BE2C (cell line): ENCODE measurements at regions not wholly inside any gene's neighbourhood (a gene's known extent, or its start where the extent isn't known, plus 50 kb on each side); places are given as distances from the start of the nearest gene placed in this dataset.

Source experiments
- DNase-seq: peaks from one replicate; pipeline ENCODE4 v3.0.0-alpha.2; 2020
- H3K27me3 ChIP-seq: fragments of 250-450 bp; sonication (Bioruptor Pico); 2 replicates; pipeline ENCODE4 v1.5.1; 2020; ENCODE audit warnings: mild to moderate bottlenecking
- H3K36me3 ChIP-seq: fragments of 250-450 bp; sonication (Bioruptor Pico); 2 replicates; pipeline ENCODE4 v1.5.1; 2020; ENCODE audit warnings: mild to moderate bottlenecking
- H3K4me1 ChIP-seq: fragments of 250-450 bp; sonication (Bioruptor Pico); 2 replicates; pipeline ENCODE4 v1.5.1; 2020
- H3K4me3 ChIP-seq: 2 replicates; pipeline ENCODE4 v1.5.1; 2011; ENCODE audit warnings: low read depth, low read length
- H3K9me3 ChIP-seq: fragments of 250-450 bp; sonication (Bioruptor Pico); 2 replicates; pipeline ENCODE4 v1.5.1; 2020
- CTCF ChIP-seq: IDR thresholded peaks from 2 replicates; pipeline ENCODE4 v1.5.1; 2012; ENCODE audit warnings: mild to moderate bottlenecking, low read depth, low read length

GRCh38 chr2:120981443-120981842, 245.8 kb downstream of the GLI2 start:
- DNase-seq = no peak
- TF ChIP-seq CTCF = no peak
- Histone ChIP-seq H3K36me3 (no peaks in the 10 kb centered on the region), H3K27me3 (no peaks in the 10 kb centered on the region), H3K4me1 (no peaks in the 10 kb centered on the region), H3K9me3 (no peaks in the 10 kb centered on the region), H3K4me3 (no peak overlapping the region)

GRCh38 chr2:120982598-120982997, 246.9 kb downstream of the GLI2 start:
- no peaks in the 10 kb centered on the region for H3K9me3 ChIP-seq
- no peaks in the 10 kb centered on the region for H3K36me3 ChIP-seq
- no peak for DNase-seq
- no peak overlapping the region for H3K4me3 ChIP-seq
- TF ChIP-seq CTCF = no peak
- no peaks in the 10 kb centered on the region for H3K27me3 ChIP-seq
- no peaks in the 10 kb centered on the region for H3K4me1 ChIP-seq

- H3K4me3 ChIP-seq = no peak overlapping the region
- no peaks in the 10 kb centered on the region for H3K27me3 ChIP-seq
- peak; percentile 24 for DNase-seq
- no peaks in the 10 kb centered on the region for H3K9me3 ChIP-seq
- TF ChIP-seq CTCF = no peak
- H3K4me1 ChIP-seq = no peaks in the 10 kb centered on the region
- no peaks in the 10 kb centered on the region for H3K36me3 ChIP-seq
These were observed 247.7 kb downstream of the GLI2 start for GRCh38 chr2:120983344-120983743.

GRCh38 chr2:120984046-120984445, 248.4 kb downstream of the GLI2 start:
- no peaks in the 10 kb centered on the region for H3K27me3 ChIP-seq
- no peak for DNase-seq
- no peaks in the 10 kb centered on the region for H3K9me3 ChIP-seq
- TF ChIP-seq CTCF = no peak
- no peaks in the 10 kb centered on the region for H3K4me1 ChIP-seq
- no peaks in the 10 kb centered on the region for H3K36me3 ChIP-seq
- no peak overlapping the region for H3K4me3 ChIP-seq

GRCh38 chr2:120984452-120985173, 248.9 kb downstream of the GLI2 start:
- TF ChIP-seq CTCF = no peak
- Histone ChIP-seq H3K27me3 (no peaks in the 10 kb centered on the region), H3K4me1 (no peaks in the 10 kb centered on the region), H3K9me3 (no peaks in the 10 kb centered on the region), H3K36me3 (no peaks in the 10 kb centered on the region), H3K4me3 (no peak overlapping the region)
- no peak for DNase-seq

GRCh38 chr2:120985174-120985996, 249.7 kb downstream of the GLI2 start:
- no peak for DNase-seq
- H3K4me1 ChIP-seq = no peaks in the 10 kb centered on the region
- no peak for TF ChIP-seq CTCF
- no peaks in the 10 kb centered on the region for H3K9me3 ChIP-seq
- H3K27me3 ChIP-seq = no peaks in the 10 kb centered on the region
- H3K36me3 ChIP-seq = no peaks in the 10 kb centered on the region
- no peak overlapping the region for H3K4me3 ChIP-seq
